GM12865 (cell line): ENCODE measurements at regions not wholly inside any gene's neighbourhood (a gene's known extent, or its start where the extent isn't known, plus 50 kb on each side); places are given as distances from the start of the nearest gene placed in this dataset.

ENCODE experiments used
- DNase-seq: peaks from one replicate; pipeline ENCODE4 v3.0.0; 2010; ENCODE audit warnings: low read depth
- H3K4me3 ChIP-seq: 2 replicates; pipeline ENCODE4 v1.5.1; 2011; ENCODE audit warnings: mild to moderate bottlenecking, low read depth, low read length, control low read depth
- CTCF ChIP-seq: IDR thresholded peaks from 2 replicates; pipeline ENCODE4 v1.5.1; 2011; ENCODE audit warnings: low read length, control low read depth, low read depth, inconsistent platforms; ENCODE audit not compliant: insufficient read depth; ENCODE audit errors: missing control alignments

- TF ChIP-seq CTCF, result peak; percentile 27
- DNase-seq, result peak; percentile 18
- H3K4me3 ChIP-seq, result no peak overlapping the region
Observed at GRCh38 chr2:177106212-177106611, 106.4 kb upstream of the HNRNPA3 start.

GRCh38 chr2:177108890-177109289, 103.7 kb upstream of the HNRNPA3 start:
- no peak for DNase-seq
- no peak overlapping the region for H3K4me3 ChIP-seq
- TF ChIP-seq CTCF, result no peak

GRCh38 chr2:177114712-177115111, 97.9 kb upstream of the HNRNPA3 start:
- DNase-seq, result no peak
- TF ChIP-seq CTCF, result no peak
- no peak overlapping the region for H3K4me3 ChIP-seq

DNA sequence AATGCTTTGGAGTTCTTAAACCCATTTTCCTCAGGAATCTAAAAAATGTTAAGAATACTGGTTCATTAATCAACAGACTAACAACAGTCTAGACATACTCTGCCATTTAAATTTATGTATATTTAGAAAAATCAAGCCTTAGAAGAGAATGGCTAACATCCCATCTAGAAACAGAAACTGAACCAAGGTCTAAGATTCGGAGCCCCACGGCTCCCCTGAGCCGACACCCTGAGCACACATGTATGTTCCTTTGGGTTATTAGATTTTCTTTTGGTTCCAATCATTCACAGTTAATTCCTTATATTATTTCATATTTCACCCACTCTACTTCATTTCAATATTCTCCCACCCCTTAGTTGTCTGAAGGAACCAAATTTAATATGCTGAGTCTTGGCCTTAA, 94.8 kb upstream of the HNRNPA3 start:
- H3K4me3 ChIP-seq, result no peak overlapping the region
- no peak for TF ChIP-seq CTCF
- no peak for DNase-seq

DNA sequence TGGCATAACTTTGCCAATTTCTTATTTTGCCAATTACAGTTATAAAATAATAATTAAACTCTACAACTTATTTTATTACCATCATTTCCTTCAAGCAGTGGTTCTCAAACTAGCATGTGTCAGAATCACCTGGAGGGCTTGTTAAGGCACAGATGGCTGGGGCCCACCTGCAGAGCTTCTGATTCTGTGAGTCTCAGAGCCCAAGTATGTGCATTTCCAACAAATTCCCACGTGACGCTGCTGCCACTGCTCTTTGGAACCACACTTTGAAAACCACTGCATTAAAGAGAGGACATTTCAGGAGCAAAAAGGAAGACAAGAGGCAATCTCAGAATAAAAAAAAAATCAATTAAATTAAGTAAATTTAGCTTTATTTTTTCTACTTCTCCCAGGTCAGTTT, 94.0 kb upstream of the HNRNPA3 start:
- H3K4me3 ChIP-seq, result no peak overlapping the region
- no peak for DNase-seq
- no peak for TF ChIP-seq CTCF

DNA sequence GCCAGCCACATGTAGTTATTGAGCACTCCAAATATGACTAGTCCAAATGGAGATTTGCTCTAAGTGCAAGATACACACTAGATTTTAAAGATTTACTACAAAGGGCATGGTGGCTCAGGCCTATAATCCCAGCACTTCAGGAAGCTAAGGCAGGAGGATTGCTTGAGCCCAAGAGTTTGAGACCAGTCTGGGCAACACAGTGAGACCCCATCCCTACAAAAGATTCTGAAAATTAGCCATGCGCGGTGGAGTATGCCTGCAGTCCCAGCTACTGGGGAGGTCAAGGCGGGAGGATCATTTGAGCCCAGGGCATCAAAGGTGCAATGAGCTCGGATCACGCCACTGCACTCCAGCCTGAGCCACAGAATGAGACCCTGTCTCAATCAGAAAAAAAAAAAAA, 93.5 kb upstream of the HNRNPA3 start:
- TF ChIP-seq CTCF, result no peak
- DNase-seq, result no peak
- H3K4me3 ChIP-seq, result no peak overlapping the region

DNA sequence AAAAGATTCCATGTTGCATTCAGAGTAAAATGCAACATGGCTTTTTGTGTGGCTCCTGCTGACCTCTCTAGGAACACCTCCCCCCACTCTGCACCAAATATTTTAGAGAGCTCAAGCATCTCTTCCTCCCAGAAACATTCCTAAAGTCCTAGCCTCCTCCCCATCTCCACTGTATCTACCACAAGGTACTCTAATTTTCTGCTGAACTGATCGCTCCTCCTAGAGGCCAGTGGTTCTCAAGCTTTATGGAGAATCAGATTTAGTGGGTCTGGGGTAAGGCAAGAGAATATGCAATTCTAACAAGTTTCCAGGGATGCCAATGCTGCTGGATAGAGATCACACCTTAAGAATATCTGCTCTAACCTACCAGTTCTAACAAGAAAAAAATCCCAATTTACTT, 89.5 kb upstream of the HNRNPA3 start:
- no peak overlapping the region for H3K4me3 ChIP-seq
- no peak for DNase-seq
- no peak for TF ChIP-seq CTCF
